Right lobe of liver (tissue), 6 donors: ENCODE measurements at regions not wholly inside any gene's neighbourhood (a gene's known extent, or its start where the extent isn't known, plus 50 kb on each side); places are given as distances from the start of the nearest gene placed in this dataset.
A peak's percentile ranks its signal among the peaks of the same experiment; 100 is the strongest.

ENCODE experiments used
- ATAC-seq, 4 donors: fragments of 200-7000 bp; cut with Tn5 transposase; one replicate each; pipeline ENCODE4 v1.9.1; 2020; ENCODE audit warnings: mild to moderate bottlenecking in 4 of 4, moderate library complexity in 4 of 4
- DNase-seq, 3 donors: peaks; one replicate each; pipeline ENCODE4 v3.0.0-alpha.2; 2020
- H3K27ac ChIP-seq, 3 donors: fragments of 200-600 bp; one replicate each; pipeline ENCODE4 v1.8.0; 2022
- H3K27me3 ChIP-seq, 2 donors: fragments of 200-600 bp; one replicate each; pipeline ENCODE4 v1.8.0; 2022
- H3K36me3 ChIP-seq, 4 donors: fragments of 200-600 bp; sonication (generic) in 1 of 4; one replicate each; pipeline versions ENCODE4 v1.5.1 to v1.8.0; 2017 to 2022; ENCODE audit warnings: control low read depth in 1 of 4
- H3K4me1 ChIP-seq, 4 donors: fragments of 200-600 bp; sonication (generic) in 1 of 4; one replicate each; pipeline versions ENCODE4 v1.5.1 to v1.8.0; 2017 to 2022; ENCODE audit warnings: control low read depth in 1 of 4
- H3K4me3 ChIP-seq, 3 donors: fragments of 200-600 bp; one replicate each; pipeline ENCODE4 v1.8.0; 2022
- H3K9me3 ChIP-seq, 4 donors: fragments of 200-600 bp; sonication (generic) in 1 of 4; one replicate each; pipeline versions ENCODE4 v1.5.1 to v1.8.0; 2017 to 2022; ENCODE audit warnings: control low read depth in 1 of 4
- POLR2A ChIP-seq: fragments of 450-650 bp; IDR thresholded peaks from one replicate; pipeline ENCODE4 v1.6.1; 2017; ENCODE audit warnings: antibody characterized with exemption, mild to moderate bottlenecking
- WGBS: methylation state at CpG from one replicate; pipeline ENCODE4 v1.1.6; 2018; ENCODE audit warnings: low coverage, low lambda C conversion rate; ENCODE audit not compliant: insufficient coverage; ENCODE audit errors: missing lambda C conversion rate; 5-methylcytosine and 5-hydroxymethylcytosine counted together
- intact Hi-C, 2 donors: fragments of 100-400 bp; cut with DNase I; formaldehyde crosslinking; loops; one replicate each; pipeline versions ENCODE4 v1.11.2 to v1.14.1; 2022
- TF ChIP-seq, protein P1 (sequence below), 4 donors: fragments of 200-600 bp in 3 of 4; fragments of 450-650 bp in 1 of 4; IDR thresholded peaks; one replicate each; pipeline versions ENCODE4 v1.5.1 to v1.8.0; 2016 to 2022; ENCODE audit warnings: antibody characterized with exemption in 4 of 4, mild to moderate bottlenecking in 2 of 4
- donor health status: DM: no; HTN: yes; CAD: no.
- donor health status: DM: no; HTN: no; CAD: no.
- donor health status: DM: no; HTN: no; CAD: no.
- donor health status: DM: no; HTN: yes; CAD: no.
- donor health status: DM: no; HTN: yes; CAD: no.

DNA sequence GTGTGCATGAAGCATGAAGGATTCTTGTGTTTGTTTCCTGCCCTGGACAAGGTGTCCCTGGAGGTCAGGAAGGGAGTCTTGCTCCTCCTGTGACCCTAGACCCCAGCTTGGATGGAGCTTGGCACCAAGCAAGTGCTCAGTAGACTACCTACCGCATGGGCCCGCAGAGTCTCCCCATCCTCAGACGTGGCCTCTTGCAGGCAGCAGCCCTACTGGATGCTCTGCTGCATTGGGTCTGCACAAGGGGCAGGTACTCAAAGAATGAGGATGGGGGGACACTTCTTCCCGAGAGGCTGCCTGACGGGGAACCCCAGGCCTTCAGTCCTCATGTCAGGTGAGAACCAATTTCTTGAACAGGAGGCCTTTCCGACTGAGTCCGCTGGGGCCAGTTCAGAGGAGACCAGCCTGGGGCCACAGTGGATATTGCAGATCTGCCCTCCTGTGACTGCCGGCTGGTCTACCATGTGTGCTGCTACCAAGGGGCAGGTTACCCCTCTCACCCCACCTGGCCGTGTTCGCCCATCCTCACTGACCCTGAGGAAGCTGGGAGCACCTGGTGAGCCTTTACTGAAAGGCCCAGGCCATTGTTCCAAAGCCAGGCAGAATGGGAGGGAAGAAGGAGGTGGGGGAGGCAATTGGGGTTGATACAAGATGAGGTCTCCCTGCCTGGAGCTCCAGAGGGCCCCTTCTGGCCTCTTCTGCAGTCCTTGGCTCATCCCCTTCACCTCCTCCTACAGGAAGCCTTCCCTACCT is 206.3 kb downstream of the RAB11FIP4 start:
- intact Hi-C loops = no loop called here
- WGBS = no CpG with 5 or more reads among the region's 10 CpGs
- Histone ChIP-seq H3K9me3 (no peaks in the 10 kb centered on the region), H3K4me1 (peaks cover 0 to 11% (median 0%) of the 10 kb centered on the region in 4 donors), H3K36me3 (peaks cover 0 to 2% (median 0%) of the 10 kb centered on the region in 4 donors), H3K4me3 (no peak overlapping the region), H3K27ac (no peak overlapping the region), H3K27me3 (no peaks in the 10 kb centered on the region)
- TF ChIP-seq, protein P1, sequence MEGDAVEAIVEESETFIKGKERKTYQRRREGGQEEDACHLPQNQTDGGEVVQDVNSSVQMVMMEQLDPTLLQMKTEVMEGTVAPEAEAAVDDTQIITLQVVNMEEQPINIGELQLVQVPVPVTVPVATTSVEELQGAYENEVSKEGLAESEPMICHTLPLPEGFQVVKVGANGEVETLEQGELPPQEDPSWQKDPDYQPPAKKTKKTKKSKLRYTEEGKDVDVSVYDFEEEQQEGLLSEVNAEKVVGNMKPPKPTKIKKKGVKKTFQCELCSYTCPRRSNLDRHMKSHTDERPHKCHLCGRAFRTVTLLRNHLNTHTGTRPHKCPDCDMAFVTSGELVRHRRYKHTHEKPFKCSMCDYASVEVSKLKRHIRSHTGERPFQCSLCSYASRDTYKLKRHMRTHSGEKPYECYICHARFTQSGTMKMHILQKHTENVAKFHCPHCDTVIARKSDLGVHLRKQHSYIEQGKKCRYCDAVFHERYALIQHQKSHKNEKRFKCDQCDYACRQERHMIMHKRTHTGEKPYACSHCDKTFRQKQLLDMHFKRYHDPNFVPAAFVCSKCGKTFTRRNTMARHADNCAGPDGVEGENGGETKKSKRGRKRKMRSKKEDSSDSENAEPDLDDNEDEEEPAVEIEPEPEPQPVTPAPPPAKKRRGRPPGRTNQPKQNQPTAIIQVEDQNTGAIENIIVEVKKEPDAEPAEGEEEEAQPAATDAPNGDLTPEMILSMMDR (IDR thresholded peaks at IDR 0.05) = no peak
- ATAC-seq = no peak
- DNase-seq = peak in 1 of 3 donors; percentile 35

DNA sequence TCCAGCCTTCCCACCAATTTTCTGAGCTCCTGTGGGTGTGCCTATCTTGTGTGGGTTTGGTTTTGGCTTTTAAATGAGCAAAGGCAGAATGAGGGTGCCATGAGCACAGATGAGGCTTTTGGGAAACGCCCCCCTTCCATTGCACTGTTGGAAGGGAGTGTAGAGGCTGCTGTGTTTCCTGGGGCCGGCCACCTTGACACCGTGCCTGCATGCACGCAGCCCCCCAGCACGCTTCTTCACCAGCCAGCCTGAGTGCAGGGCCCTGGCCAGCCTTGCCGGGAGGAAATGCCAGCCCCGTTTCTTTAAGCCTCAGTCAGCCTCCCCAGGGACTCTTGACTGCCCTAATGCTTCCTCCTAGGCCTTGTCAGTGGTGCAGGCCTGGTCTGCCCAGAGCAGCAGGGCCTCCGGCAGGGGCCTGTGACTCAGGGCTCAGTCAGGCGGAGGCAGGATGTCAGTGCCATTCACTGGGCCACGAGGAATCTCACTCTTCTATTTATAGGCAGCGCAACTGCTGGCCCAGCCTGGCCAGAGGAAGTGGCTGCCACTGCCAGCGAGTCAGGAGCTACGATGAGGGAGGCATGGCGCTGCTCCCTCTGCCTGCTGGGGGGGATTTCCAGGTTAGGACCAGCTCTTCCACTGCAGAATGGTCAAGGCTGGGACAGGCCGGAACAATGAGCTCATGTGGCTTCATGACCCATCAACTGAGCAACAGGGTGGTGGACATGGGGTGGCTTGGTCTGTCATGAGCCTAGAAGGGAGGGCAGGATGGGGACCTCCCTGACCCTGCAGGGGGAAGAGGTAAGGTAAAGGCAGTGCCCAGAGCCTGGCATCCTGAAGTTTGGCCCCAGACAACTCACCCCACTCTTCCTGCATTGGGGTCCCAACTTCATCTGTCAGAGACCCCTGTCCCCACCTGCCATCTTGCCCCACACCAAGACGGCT is 205.2 kb downstream of the RAB11FIP4 start:
- Histone ChIP-seq H3K27me3 (no peaks in the 10 kb centered on the region), H3K36me3 (peaks cover 0 to 5% (median 2%) of the 10 kb centered on the region in 4 donors), H3K4me1 (peaks cover 0 to 11% (median 0%) of the 10 kb centered on the region in 4 donors), H3K27ac (no peak overlapping the region), H3K4me3 (no peak overlapping the region), H3K9me3 (no peaks in the 10 kb centered on the region)
- peak in 2 of 3 donors; percentile 61 to 62 for DNase-seq
- peak; percentile 43 to 62 (median 46) for ATAC-seq
- no peak for TF ChIP-seq POLR2A
- TF ChIP-seq, protein P1 (IDR thresholded peaks at IDR 0.05) = no peak
- intact Hi-C loops = no loop called here
- WGBS = 64% methylated on average over 3 of the region's 16 CpGs

DNA sequence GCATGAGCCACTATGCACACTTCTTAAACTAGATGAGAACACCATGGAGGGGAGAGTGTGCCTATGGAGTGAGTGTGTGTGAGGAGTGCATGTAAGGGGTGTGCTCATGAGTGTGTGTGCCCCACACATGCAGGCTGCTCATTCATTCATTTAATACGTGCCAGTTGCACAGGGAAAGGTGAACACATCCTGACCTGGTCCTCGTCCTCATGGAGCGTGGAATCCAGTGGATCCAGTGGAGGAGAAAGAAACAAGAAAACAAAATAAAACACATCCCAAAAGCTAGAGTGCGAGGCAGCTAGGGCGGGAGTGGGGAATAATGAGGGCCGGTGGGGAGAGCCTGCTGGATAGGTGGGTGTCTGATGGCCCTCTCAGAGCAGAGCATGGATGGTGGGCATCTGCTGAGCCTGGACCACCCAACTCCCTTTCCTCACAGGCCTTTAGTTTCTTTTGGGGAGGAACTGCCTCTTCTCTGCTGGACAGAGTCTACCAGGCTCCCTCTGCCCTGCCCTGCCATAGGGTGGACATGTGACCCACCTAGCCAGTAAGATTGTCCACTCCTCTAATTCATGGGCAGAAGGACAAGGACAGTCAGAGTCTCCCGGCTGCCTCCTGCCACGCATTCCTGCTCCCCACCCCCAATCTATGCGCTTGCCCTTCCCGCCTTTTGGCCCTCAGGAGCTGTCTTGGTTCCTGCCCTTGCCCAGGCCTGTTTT is 204.3 kb downstream of the RAB11FIP4 start:
- peaks cover 0 to 11% (median 0%) of the 10 kb centered on the region in 4 donors for H3K4me1 ChIP-seq
- 94% methylated on average over 10 of the region's 10 CpGs for WGBS
- no peak overlapping the region for H3K4me3 ChIP-seq
- ATAC-seq = no peak
- H3K27ac ChIP-seq = no peak overlapping the region
- no peaks in the 10 kb centered on the region for H3K9me3 ChIP-seq
- TF ChIP-seq, protein P1 (IDR thresholded peaks at IDR 0.05) = no peak
- no peak for TF ChIP-seq POLR2A
- no peaks in the 10 kb centered on the region for H3K27me3 ChIP-seq
- intact Hi-C loops = no loop called here
- H3K36me3 ChIP-seq = peaks cover 0 to 7% (median 4%) of the 10 kb centered on the region in 4 donors
- DNase-seq = peak in 1 of 3 donors; percentile 36

DNA sequence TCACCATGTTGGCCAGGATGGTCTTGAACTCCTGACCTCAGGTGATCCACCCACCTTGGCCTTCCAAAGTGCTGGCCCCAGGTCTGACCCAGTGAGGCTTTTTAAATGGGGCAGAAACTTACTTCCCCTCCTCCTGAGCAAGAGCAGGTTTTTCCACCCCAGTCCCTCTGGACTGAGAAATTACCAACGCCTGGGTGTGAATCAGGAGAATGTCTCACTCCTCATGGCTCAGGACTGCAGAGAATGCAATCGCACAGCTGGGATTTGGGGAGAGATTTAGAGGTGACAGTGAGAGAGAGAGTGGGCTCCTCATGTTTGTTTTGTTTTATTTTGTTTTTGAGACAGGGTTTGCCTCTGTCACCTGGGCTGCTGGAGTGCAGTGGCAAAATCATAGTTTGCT is 203.6 kb downstream of the RAB11FIP4 start:
- Histone ChIP-seq H3K4me1 (peaks cover 0 to 11% (median 0%) of the 10 kb centered on the region in 4 donors), H3K9me3 (no peaks in the 10 kb centered on the region), H3K27me3 (no peaks in the 10 kb centered on the region), H3K4me3 (no peak overlapping the region), H3K36me3 (peaks cover 0 to 7% (median 4%) of the 10 kb centered on the region in 4 donors), H3K27ac (no peak overlapping the region)
- no peak for TF ChIP-seq POLR2A
- TF ChIP-seq, protein P1 (IDR thresholded peaks at IDR 0.05) = no peak
- ATAC-seq (no peak), DNase-seq (no peak)
- intact Hi-C loops = no loop called here
- WGBS = no CpG with 5 or more reads among the region's 2 CpGs
